Lower leg skin (tissue), 3 donors: ENCODE measurements at regions not wholly inside any gene's neighbourhood (a gene's known extent, or its start where the extent isn't known, plus 50 kb on each side); places are given as distances from the start of the nearest gene placed in this dataset.

ENCODE experiments used
- CTCF ChIP-seq, 3 donors: fragments of 450-650 bp; IDR thresholded peaks; one replicate each; pipeline ENCODE4 v1.5.1; 2016; ENCODE audit warnings: antibody characterized with exemption in 3 of 3, mild to moderate bottlenecking in 3 of 3, moderate library complexity in 2 of 3
- POLR2A ChIP-seq, 2 donors: fragments of 450-650 bp; IDR thresholded peaks; one replicate each; pipeline ENCODE4 v1.6.1; 2016 to 2017; ENCODE audit warnings: antibody characterized with exemption in 2 of 2, mild to moderate bottlenecking in 1 of 2, moderate library complexity in 1 of 2

DNA sequence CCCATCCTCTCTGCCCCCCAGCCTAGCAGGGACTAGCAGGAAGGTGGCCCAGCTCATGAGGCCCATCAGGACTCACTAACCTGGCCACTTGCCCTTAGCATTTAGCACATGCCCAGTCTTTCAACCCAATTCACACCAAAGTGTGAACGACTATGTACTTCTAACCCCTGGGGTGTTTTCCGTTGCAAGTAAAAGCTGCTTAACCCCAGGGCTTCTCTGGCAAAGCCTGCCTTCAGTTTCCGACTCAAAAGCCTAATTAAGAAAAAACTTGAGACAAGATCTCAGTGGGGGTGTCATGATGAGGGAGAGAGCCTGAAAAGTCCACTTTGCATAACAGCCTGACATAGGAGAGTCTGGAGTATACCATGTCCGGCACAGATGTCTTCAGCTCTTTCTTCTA lies 347.8 kb downstream of the MN1 start:
- no peak for TF ChIP-seq CTCF (IDR thresholded peaks at IDR 0.05)
- no peak for TF ChIP-seq POLR2A (IDR thresholded peaks at IDR 0.05)
